ENCODE measurements at regions not wholly inside any gene's neighbourhood (a gene's known extent, or its start where the extent isn't known, plus 50 kb on each side); places are given as distances from the start of the nearest gene placed in this dataset.

- TF ChIP-seq EZH2 (IDR thresholded peaks at IDR 0.05; ENCODE audit: insufficient read depth, poor library complexity, severe bottlenecking) (no peak), EZH2phosphoT487 (IDR thresholded peaks at IDR 0.05; ENCODE audit: insufficient read depth, low read depth) (no peak)
These were observed 478.4 kb downstream of the BCOR start for GRCh38 chrX:39619182-39620009.
